Mesendoderm (in vitro differentiated cells): ENCODE measurements at regions not wholly inside any gene's neighbourhood (a gene's known extent, or its start where the extent isn't known, plus 50 kb on each side); places are given as distances from the start of the nearest gene placed in this dataset.

Experiments used
- DNase-seq: peaks from one replicate; pipeline ENCODE4 v3.0.0; 2013
- H2AK5ac ChIP-seq: 2 replicates; pipeline ENCODE4 v1.6.1; 2013; ENCODE audit warnings: low read length, inconsistent platforms
- H2BK120ac ChIP-seq: 2 replicates; pipeline ENCODE4 v1.6.1; 2013; ENCODE audit warnings: low read depth, mild to moderate bottlenecking, low read length, moderate library complexity, mixed read lengths
- H2BK15ac ChIP-seq: replicated peaks from 2 replicates; pipeline ENCODE4 v1.6.1; 2013; ENCODE audit warnings: low read depth, mild to moderate bottlenecking, moderate library complexity
- H2BK5ac ChIP-seq: 2 replicates; pipeline ENCODE4 v1.6.1; 2013; ENCODE audit warnings: low read length, inconsistent platforms
- H3K18ac ChIP-seq: 2 replicates; pipeline ENCODE4 v1.6.1; 2013; ENCODE audit warnings: mild to moderate bottlenecking, low read length, mixed read lengths
- H3K23ac ChIP-seq: one replicate; pipeline ENCODE4 v1.6.1; 2013; ENCODE audit warnings: low read length
- H3K27ac ChIP-seq: 2 replicates; pipeline ENCODE4 v1.5.1; 2013; ENCODE audit warnings: low read depth, mild to moderate bottlenecking, inconsistent platforms, low read length, moderate library complexity
- H3K27me3 ChIP-seq: 2 replicates; pipeline ENCODE4 v1.6.1; 2013; ENCODE audit warnings: low read length, control low read depth, mild to moderate bottlenecking, inconsistent platforms; ENCODE audit not compliant: insufficient read depth, poor library complexity
- H3K36me3 ChIP-seq: 2 replicates; pipeline ENCODE4 v1.6.1; 2013; ENCODE audit warnings: low read length, inconsistent platforms; ENCODE audit not compliant: control insufficient read depth, insufficient read depth
- H3K4ac ChIP-seq: one replicate; pipeline ENCODE4 v1.6.1; 2013; ENCODE audit warnings: low read depth, mild to moderate bottlenecking, low read length, moderate library complexity
- H3K4me1 ChIP-seq: 2 replicates; pipeline ENCODE4 v1.6.1; 2013; ENCODE audit warnings: low read depth, low read length, inconsistent platforms; ENCODE audit not compliant: control insufficient read depth
- H3K4me2 ChIP-seq: 2 replicates; pipeline ENCODE4 v1.6.1; 2013; ENCODE audit warnings: low read length
- H3K4me3 ChIP-seq: 2 replicates; pipeline ENCODE4 v1.5.1; 2013; ENCODE audit warnings: mild to moderate bottlenecking, low read length
- H3K56ac ChIP-seq: one replicate; pipeline ENCODE4 v1.6.1; 2013; ENCODE audit warnings: low read length
- H3K79me1 ChIP-seq: 2 replicates; pipeline ENCODE4 v1.6.1; 2013; ENCODE audit warnings: low read length, inconsistent platforms
- H3K79me2 ChIP-seq: 2 replicates; pipeline ENCODE4 v1.6.1; 2013; ENCODE audit warnings: mild to moderate bottlenecking, low read length; ENCODE audit not compliant: control insufficient read depth, insufficient read depth
- H3K9ac ChIP-seq: 2 replicates; pipeline ENCODE4 v1.6.1; 2013; ENCODE audit warnings: low read length, inconsistent platforms
- H4K5ac ChIP-seq: one replicate; pipeline ENCODE4 v1.6.1; 2013; ENCODE audit warnings: low read length
- H4K8ac ChIP-seq: one replicate; pipeline ENCODE4 v1.6.1; 2013; ENCODE audit warnings: low read depth, mild to moderate bottlenecking, control low read depth, low read length, moderate library complexity
- WGBS: extraction: QIAGEN DNeasy Blood & Tissue Kit; methylation state at CpG from one replicate; pipeline ENCODE4 v1.1.7; 2013; ENCODE audit warnings: low lambda C conversion rate, missing lambda C conversion rate; ENCODE audit not compliant: insufficient coverage; ENCODE audit errors: extremely low coverage; 5-methylcytosine and 5-hydroxymethylcytosine counted together

DNA sequence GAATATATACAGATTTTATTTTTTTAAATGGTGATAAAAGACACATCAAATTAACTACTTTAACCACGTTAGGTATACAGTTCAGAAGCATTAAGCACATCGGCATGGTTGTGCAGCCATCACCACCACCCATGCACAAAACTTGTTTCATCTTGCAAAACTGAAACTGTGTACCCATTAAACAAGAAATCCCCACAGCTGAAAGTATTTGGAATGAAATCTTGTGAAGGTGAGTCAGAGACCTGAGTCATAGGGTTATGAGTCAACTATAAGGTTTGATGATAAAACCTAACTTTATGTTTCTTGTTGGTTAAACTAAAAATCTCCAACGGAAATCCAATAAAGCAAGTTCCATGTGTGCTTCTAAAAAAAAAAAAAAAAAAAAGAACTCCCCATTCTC, 561.6 kb upstream of the PSMD7 start:
- no peak overlapping the region for H3K56ac ChIP-seq
- no peak overlapping the region for H2BK15ac ChIP-seq
- no peak overlapping the region for H3K4me2 ChIP-seq
- H4K8ac ChIP-seq = no peak overlapping the region
- no peak overlapping the region for H3K4ac ChIP-seq
- no peak overlapping the region for H3K4me3 ChIP-seq
- H3K79me2 ChIP-seq = no peaks in the 10 kb centered on the region
- no peak for DNase-seq
- no peaks in the 10 kb centered on the region for H3K79me1 ChIP-seq
- H4K5ac ChIP-seq = no peak overlapping the region
- no CpG with 5 or more reads among the region's 3 CpGs for WGBS
- H3K27ac ChIP-seq = no peak overlapping the region
- no peak overlapping the region for H2AK5ac ChIP-seq
- H3K18ac ChIP-seq = no peak overlapping the region
- peaks cover 7% of the 10 kb centered on the region for H3K4me1 ChIP-seq
- H3K36me3 ChIP-seq = no peaks in the 10 kb centered on the region
- H3K23ac ChIP-seq = no peak overlapping the region
- H3K9ac ChIP-seq = no peak overlapping the region
- H3K27me3 ChIP-seq = no peaks in the 10 kb centered on the region
- H2BK5ac ChIP-seq = no peak overlapping the region
- no peak overlapping the region for H2BK120ac ChIP-seq

GRCh38 chr16:73732681-73733080, 563.9 kb upstream of the PSMD7 start:
- no peak overlapping the region for H2BK5ac ChIP-seq
- H3K4me1 ChIP-seq = no peaks in the 10 kb centered on the region
- H4K5ac ChIP-seq = no peak overlapping the region
- no peaks in the 10 kb centered on the region for H3K36me3 ChIP-seq
- no peak overlapping the region for H3K4ac ChIP-seq
- no peak overlapping the region for H3K56ac ChIP-seq
- no peak overlapping the region for H2AK5ac ChIP-seq
- no peak overlapping the region for H2BK15ac ChIP-seq
- no peak overlapping the region for H3K23ac ChIP-seq
- no peak overlapping the region for H2BK120ac ChIP-seq
- H4K8ac ChIP-seq = no peak overlapping the region
- H3K18ac ChIP-seq = no peak overlapping the region
- no peak for DNase-seq
- H3K9ac ChIP-seq = no peak overlapping the region
- no peak overlapping the region for H3K4me2 ChIP-seq
- H3K79me1 ChIP-seq = no peaks in the 10 kb centered on the region
- no peak overlapping the region for H3K4me3 ChIP-seq
- no peak overlapping the region for H3K27ac ChIP-seq
- no peaks in the 10 kb centered on the region for H3K79me2 ChIP-seq
- WGBS = no CpG with 5 or more reads among the region's 2 CpGs
- H3K27me3 ChIP-seq = no peaks in the 10 kb centered on the region

DNA sequence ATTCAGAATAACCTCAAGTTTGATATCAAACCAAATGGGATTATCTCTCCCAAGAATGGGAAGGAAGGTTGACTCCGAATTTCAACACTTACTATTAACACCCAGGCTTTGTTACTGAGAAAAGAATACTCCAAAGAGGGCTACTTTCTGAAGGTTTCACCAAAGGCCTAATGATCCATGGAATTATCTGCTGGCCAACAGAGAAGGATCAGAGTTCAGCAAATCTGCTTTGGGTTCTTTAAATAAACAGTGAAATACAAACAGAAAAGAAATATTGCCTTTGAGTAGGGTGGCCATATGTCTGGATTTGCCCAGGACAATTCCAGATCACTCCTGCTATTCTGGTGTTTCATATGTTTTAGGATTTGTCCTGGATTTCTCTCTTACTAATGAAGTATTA, 564.5 kb upstream of the PSMD7 start:
- H3K27ac ChIP-seq = no peak overlapping the region

DNA sequence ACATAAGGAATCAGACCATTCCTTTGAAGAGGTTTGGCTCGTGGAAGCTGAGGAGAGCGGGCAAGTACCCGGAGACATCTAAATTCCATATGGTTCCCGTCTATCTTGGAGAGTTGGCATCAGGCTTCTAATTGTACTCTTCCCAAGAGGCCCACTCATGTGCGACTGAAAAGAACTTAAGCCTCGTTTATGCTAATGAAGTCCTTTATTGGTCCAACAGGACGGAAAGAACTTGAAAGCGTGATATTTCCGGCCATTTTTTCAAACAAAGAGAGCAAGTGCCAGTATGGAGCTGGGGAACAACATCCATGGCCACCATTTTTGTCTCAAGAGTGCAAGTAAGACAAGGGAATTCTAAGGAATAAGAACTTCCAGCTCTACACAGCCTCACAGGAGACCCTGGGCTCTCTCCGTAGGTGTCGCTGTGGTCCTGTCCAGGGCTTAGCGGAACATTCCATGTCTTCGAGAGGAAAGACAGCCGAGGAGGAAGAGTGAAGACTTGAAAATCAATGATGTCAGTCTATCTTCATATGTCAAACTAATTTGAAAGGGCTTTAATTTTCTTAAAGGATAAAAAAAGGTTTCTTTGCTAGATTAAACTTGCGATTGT, 566.0 kb upstream of the PSMD7 start:
- Histone ChIP-seq H4K8ac (no peak overlapping the region), H2BK120ac (no peak overlapping the region), H2AK5ac (no peak overlapping the region), H3K18ac (no peak overlapping the region), H2BK5ac (no peak overlapping the region), H3K4ac (no peak overlapping the region), H3K4me3 (no peak overlapping the region), H2BK15ac (no peak overlapping the region), H3K4me1 (no peaks in the 10 kb centered on the region), H4K5ac (no peak overlapping the region), H3K23ac (no peak overlapping the region), H3K9ac (no peak overlapping the region), H3K56ac (no peak overlapping the region), H3K79me2 (no peaks in the 10 kb centered on the region), H3K27ac (no peak overlapping the region), H3K79me1 (no peaks in the 10 kb centered on the region), H3K36me3 (no peaks in the 10 kb centered on the region), H3K4me2 (no peak overlapping the region), H3K27me3 (no peaks in the 10 kb centered on the region)
- no CpG with 5 or more reads among the region's 15 CpGs for WGBS
- DNase-seq = no peak

More for the DNA sequence above, 564.5 kb upstream of the PSMD7 start:
- Histone ChIP-seq H3K23ac (no peak overlapping the region), H2BK120ac (no peak overlapping the region), H4K5ac (no peak overlapping the region), H3K9ac (no peak overlapping the region), H2BK15ac (no peak overlapping the region), H3K4me3 (no peak overlapping the region), H4K8ac (no peak overlapping the region), H3K27me3 (no peaks in the 10 kb centered on the region), H3K4me2 (no peak overlapping the region), H3K79me2 (no peaks in the 10 kb centered on the region), H3K79me1 (no peaks in the 10 kb centered on the region), H3K4ac (no peak overlapping the region), H3K4me1 (no peaks in the 10 kb centered on the region), H3K56ac (no peak overlapping the region), H2AK5ac (no peak overlapping the region), H3K36me3 (no peaks in the 10 kb centered on the region), H3K18ac (no peak overlapping the region), H2BK5ac (no peak overlapping the region)
- no peak for DNase-seq
- WGBS = no CpG with 5 or more reads among the region's 1 CpG

GRCh38 chr16:73725156-73725555, 571.5 kb upstream of the PSMD7 start:
- WGBS = no CpG with 5 or more reads among the region's 3 CpGs
- H3K56ac ChIP-seq = no peak overlapping the region
- H3K4me2 ChIP-seq = no peak overlapping the region
- no peaks in the 10 kb centered on the region for H3K4me1 ChIP-seq
- H3K4ac ChIP-seq = no peak overlapping the region
- H2BK15ac ChIP-seq = no peak overlapping the region
- H3K79me2 ChIP-seq = no peaks in the 10 kb centered on the region
- no peak overlapping the region for H3K9ac ChIP-seq
- H4K5ac ChIP-seq = no peak overlapping the region
- no peak overlapping the region for H3K4me3 ChIP-seq
- no peak overlapping the region for H4K8ac ChIP-seq
- no peaks in the 10 kb centered on the region for H3K27me3 ChIP-seq
- H2AK5ac ChIP-seq = no peak overlapping the region
- H3K36me3 ChIP-seq = no peaks in the 10 kb centered on the region
- H2BK5ac ChIP-seq = no peak overlapping the region
- DNase-seq = no peak
- no peak overlapping the region for H3K23ac ChIP-seq
- no peak overlapping the region for H3K18ac ChIP-seq
- H2BK120ac ChIP-seq = no peak overlapping the region
- H3K27ac ChIP-seq = no peak overlapping the region
- no peaks in the 10 kb centered on the region for H3K79me1 ChIP-seq

DNA sequence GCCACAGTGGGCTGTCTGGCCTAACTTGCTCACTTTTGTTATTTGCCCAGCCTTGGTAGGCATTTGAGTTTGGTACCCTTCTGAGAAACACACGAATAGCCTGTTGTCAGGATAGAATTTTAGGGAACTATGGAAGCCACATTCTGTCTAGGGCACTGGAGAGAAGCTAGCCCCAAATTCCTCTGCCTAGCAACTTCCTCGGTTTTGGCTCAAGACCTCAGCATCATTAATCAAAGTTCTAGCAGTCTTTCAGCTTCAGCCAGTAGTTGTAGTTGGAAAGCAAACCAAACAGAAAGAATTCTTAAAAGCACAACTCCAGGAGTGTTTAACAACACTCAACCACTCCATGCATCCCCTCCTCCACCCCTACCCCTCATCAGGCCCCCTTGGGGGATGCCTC, 572.1 kb upstream of the PSMD7 start:
- no peak overlapping the region for H3K56ac ChIP-seq
- no peak overlapping the region for H2BK15ac ChIP-seq
- no CpG with 5 or more reads among the region's 2 CpGs for WGBS
- H3K9ac ChIP-seq = no peak overlapping the region
- no peak overlapping the region for H3K4me3 ChIP-seq
- H3K79me1 ChIP-seq = no peaks in the 10 kb centered on the region
- H2AK5ac ChIP-seq = no peak overlapping the region
- H3K27me3 ChIP-seq = no peaks in the 10 kb centered on the region
- no peak overlapping the region for H2BK5ac ChIP-seq
- no peaks in the 10 kb centered on the region for H3K4me1 ChIP-seq
- no peak overlapping the region for H4K5ac ChIP-seq
- no peaks in the 10 kb centered on the region for H3K36me3 ChIP-seq
- H4K8ac ChIP-seq = no peak overlapping the region
- no peak overlapping the region for H3K23ac ChIP-seq
- H3K18ac ChIP-seq = no peak overlapping the region
- no peak overlapping the region for H3K4ac ChIP-seq
- DNase-seq = no peak
- H3K27ac ChIP-seq = no peak overlapping the region
- H2BK120ac ChIP-seq = no peak overlapping the region
- no peak overlapping the region for H3K4me2 ChIP-seq
- no peaks in the 10 kb centered on the region for H3K79me2 ChIP-seq
